ENCODE measurements at regions not wholly inside any gene's neighbourhood (a gene's known extent, or its start where the extent isn't known, plus 50 kb on each side); places are given as distances from the start of the nearest gene placed in this dataset.
"Not testable (repeated sequence)": the region's sequence is repeated elsewhere in the genome, so short reads cannot be mapped to it uniquely, and the experiment has no call there.

DNA sequence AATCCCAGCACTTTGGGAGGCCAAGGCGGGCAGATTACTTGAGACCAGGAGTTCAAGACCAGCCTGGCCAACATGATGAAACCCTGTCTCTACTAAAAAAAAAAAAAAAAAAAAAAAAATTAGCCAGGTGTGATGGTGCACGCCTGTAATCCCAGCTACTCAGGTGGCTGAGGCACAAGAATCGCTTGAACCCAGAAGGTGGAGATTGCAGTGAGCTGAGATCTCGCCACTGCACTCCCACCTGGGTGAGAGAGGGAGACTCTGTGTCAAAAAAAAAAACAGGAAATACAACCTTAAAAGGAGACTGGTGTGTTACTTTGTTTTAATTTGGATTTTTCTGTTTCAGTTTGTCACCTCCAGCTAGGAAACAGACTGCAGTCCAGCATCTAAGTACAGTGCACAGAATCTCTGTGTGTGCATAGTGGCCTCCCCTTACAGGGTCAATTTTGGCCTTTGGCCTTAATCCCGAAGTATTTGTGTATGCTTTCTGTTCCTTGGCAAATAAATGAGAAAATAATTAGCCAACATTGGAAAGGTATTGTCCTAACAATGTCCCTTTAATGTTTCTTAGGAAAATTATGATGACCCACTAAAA, 266.1 kb downstream of the GOLGA6L6 start:
- TF ChIP-seq, protein P1, sequence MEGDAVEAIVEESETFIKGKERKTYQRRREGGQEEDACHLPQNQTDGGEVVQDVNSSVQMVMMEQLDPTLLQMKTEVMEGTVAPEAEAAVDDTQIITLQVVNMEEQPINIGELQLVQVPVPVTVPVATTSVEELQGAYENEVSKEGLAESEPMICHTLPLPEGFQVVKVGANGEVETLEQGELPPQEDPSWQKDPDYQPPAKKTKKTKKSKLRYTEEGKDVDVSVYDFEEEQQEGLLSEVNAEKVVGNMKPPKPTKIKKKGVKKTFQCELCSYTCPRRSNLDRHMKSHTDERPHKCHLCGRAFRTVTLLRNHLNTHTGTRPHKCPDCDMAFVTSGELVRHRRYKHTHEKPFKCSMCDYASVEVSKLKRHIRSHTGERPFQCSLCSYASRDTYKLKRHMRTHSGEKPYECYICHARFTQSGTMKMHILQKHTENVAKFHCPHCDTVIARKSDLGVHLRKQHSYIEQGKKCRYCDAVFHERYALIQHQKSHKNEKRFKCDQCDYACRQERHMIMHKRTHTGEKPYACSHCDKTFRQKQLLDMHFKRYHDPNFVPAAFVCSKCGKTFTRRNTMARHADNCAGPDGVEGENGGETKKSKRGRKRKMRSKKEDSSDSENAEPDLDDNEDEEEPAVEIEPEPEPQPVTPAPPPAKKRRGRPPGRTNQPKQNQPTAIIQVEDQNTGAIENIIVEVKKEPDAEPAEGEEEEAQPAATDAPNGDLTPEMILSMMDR (conservative IDR thresholded peaks at IDR 0.05), result not testable (repeated sequence)
- TF ChIP-seq EZH2 (IDR thresholded peaks at IDR 0.05; ENCODE audit: low read depth), result not testable (repeated sequence)
